Nephron progenitor cell (in vitro differentiated cells): ENCODE measurements at regions not wholly inside any gene's neighbourhood (a gene's known extent, or its start where the extent isn't known, plus 50 kb on each side); places are given as distances from the start of the nearest gene placed in this dataset.

Source experiments
- DNase-seq: peaks from one replicate; pipeline ENCODE4 v3.0.0; 2021
- H3K27ac Mint-ChIP-seq: 2 replicates; pipeline ENCODE4 v1.8.0; 2021; ENCODE audit warnings: mild to moderate bottlenecking, moderate library complexity, mixed read lengths
- H3K27me3 Mint-ChIP-seq: 2 replicates; pipeline ENCODE4 v1.8.0; 2021; ENCODE audit warnings: mild to moderate bottlenecking, low read depth, mixed read lengths; ENCODE audit not compliant: poor library complexity
- H3K36me3 Mint-ChIP-seq: 2 replicates; pipeline ENCODE4 v1.8.0; 2021; ENCODE audit warnings: low read depth, mixed read lengths
- H3K4me1 Mint-ChIP-seq: 2 replicates; pipeline ENCODE4 v1.8.0; 2021; ENCODE audit warnings: mixed read lengths
- H3K4me3 Mint-ChIP-seq: 2 replicates; pipeline ENCODE4 v1.8.0; 2021; ENCODE audit warnings: mild to moderate bottlenecking, moderate library complexity, mixed read lengths
- H3K9me3 Mint-ChIP-seq: 2 replicates; pipeline ENCODE4 v1.8.0; 2021; ENCODE audit warnings: mild to moderate bottlenecking, moderate library complexity, mixed read lengths
- CTCF ChIP-seq: fragments of 200-600 bp; sonication (generic); IDR thresholded peaks from 2 replicates; pipeline ENCODE4 v1.5.0; 2021; ENCODE audit warnings: antibody characterized with exemption

GRCh38 chr3:87732294-87732693 lies 326.5 kb downstream of the CGGBP1 start:
- no peak for DNase-seq
- no peak for TF ChIP-seq CTCF
- H3K27ac Mint-ChIP-seq: no peak overlapping the region
- no peaks in the 10 kb centered on the region for H3K27me3 Mint-ChIP-seq
- no peak overlapping the region for H3K4me3 Mint-ChIP-seq
- H3K9me3 Mint-ChIP-seq: no peaks in the 10 kb centered on the region
- no peaks in the 10 kb centered on the region for H3K36me3 Mint-ChIP-seq
- no peaks in the 10 kb centered on the region for H3K4me1 Mint-ChIP-seq

- no peak for TF ChIP-seq CTCF
- Mint-ChIP-seq H3K9me3 (no peaks in the 10 kb centered on the region), H3K27ac (no peak overlapping the region), H3K4me3 (no peak overlapping the region), H3K36me3 (no peaks in the 10 kb centered on the region), H3K27me3 (no peaks in the 10 kb centered on the region), H3K4me1 (no peaks in the 10 kb centered on the region)
- DNase-seq: no peak
These were observed 331.0 kb downstream of the CGGBP1 start for GRCh38 chr3:87727783-87728182.

DNA sequence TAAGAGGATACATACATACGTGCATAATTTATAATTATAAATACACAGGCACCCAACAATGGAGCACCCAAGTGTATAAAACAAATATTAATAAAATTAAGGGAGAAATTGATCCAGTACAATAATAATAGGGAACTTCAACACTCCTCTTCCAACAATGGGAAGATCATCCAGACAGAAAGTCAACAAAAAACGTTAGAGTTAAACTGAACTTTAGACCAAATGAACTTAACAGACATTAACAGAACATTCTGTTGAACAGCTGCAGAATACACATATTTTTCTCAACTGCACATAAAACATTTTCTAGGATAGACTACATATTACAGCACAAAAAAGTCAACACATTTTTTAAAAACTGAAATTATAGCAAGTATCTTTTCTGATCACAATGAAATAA lies 339.7 kb downstream of the CGGBP1 start:
- Mint-ChIP-seq H3K27me3 (no peaks in the 10 kb centered on the region), H3K36me3 (no peaks in the 10 kb centered on the region), H3K27ac (no peak overlapping the region), H3K4me3 (no peak overlapping the region), H3K4me1 (no peaks in the 10 kb centered on the region), H3K9me3 (peaks cover 3% of the 10 kb centered on the region)
- no peak for TF ChIP-seq CTCF
- DNase-seq: no peak

DNA sequence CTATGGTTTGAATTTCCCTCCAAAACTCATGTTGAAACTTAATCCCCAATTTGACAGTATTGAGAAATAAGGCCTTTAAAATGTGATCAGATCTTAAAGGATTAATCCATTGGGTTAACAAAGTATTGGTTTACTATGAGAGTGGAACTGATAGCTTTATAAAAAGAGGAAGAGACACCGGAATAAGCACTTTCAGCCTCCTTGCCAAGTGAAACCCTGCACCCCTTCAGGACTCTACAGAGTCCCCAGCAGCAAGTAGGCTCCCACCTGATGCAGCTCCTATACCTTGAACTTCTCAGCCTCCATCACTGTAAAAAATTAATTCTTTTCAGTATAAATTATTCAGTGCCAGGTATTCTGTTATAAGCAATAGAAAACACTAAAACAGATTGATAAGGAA lies 348.3 kb downstream of the CGGBP1 start:
- Mint-ChIP-seq H3K9me3 (peaks cover 15% of the 10 kb centered on the region), H3K4me3 (no peak overlapping the region), H3K27ac (no peak overlapping the region), H3K36me3 (no peaks in the 10 kb centered on the region), H3K27me3 (peaks cover 3% of the 10 kb centered on the region), H3K4me1 (no peaks in the 10 kb centered on the region)
- no peak for DNase-seq
- no peak for TF ChIP-seq CTCF

DNA sequence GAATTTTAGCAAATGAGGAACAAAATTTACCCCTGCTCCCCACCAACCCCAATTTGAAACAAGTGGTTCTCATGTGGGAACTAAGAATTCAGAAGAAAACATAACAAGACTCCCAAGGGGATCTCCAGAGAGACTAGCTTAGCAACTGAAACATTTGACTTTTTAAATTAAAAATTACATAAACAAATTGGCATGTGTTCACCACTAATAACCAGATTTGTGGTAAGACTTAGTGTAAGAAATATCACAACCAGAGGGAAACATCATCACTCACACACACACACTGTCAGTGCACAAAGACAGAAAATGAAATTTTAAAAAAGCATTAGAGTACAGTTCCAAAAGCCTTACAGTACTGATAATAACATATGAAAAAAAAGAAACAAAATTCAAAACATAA lies 348.8 kb downstream of the CGGBP1 start:
- no peaks in the 10 kb centered on the region for H3K36me3 Mint-ChIP-seq
- peaks cover 15% of the 10 kb centered on the region for H3K9me3 Mint-ChIP-seq
- no peak for DNase-seq
- H3K4me1 Mint-ChIP-seq: no peaks in the 10 kb centered on the region
- no peak for TF ChIP-seq CTCF
- peaks cover 3% of the 10 kb centered on the region for H3K27me3 Mint-ChIP-seq
- no peak overlapping the region for H3K4me3 Mint-ChIP-seq
- no peak overlapping the region for H3K27ac Mint-ChIP-seq

- Mint-ChIP-seq H3K4me1 (no peaks in the 10 kb centered on the region), H3K9me3 (peaks cover 15% of the 10 kb centered on the region), H3K36me3 (no peaks in the 10 kb centered on the region), H3K27ac (no peak overlapping the region), H3K4me3 (no peak overlapping the region), H3K27me3 (peaks cover 3% of the 10 kb centered on the region)
- TF ChIP-seq CTCF: no peak
- DNase-seq: no peak
These were observed 352.6 kb downstream of the CGGBP1 start for GRCh38 chr3:87706176-87706575.
